ENCODE measurements at regions not wholly inside any gene's neighbourhood (a gene's known extent, or its start where the extent isn't known, plus 50 kb on each side); places are given as distances from the start of the nearest gene placed in this dataset.

- no peak for DNase-seq
Observed at GRCh38 chr9:94159069-94159939, 75.0 kb downstream of the PTPDC1 start.

GRCh38 chr9:94160594-94161501 lies 76.6 kb downstream of the PTPDC1 start:
- DNase-seq, result no peak

DNA sequence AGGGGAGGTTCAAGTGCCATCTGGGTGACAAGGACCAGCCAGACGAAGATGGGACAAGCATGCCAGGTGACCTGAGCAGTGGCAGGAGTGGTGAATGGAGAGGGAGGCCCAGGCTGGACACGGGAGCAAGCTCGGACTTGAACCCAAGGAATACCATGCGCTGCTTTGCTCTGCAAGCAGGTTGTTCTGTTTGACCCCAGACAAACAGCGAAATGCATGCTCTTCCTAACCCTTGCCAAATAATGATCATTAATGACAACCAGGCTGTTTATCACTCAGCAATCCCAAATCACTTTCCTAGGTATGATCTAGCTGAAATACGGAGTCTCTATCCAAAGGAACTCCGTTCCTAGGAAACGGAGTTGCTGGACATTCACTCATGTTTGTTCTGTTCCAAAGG lies 77.4 kb downstream of the PTPDC1 start:
- DNase-seq, result no peak

- DNase-seq, result no peak
Observed at GRCh38 chr9:94164806-94165549, 80.7 kb downstream of the PTPDC1 start.

DNA sequence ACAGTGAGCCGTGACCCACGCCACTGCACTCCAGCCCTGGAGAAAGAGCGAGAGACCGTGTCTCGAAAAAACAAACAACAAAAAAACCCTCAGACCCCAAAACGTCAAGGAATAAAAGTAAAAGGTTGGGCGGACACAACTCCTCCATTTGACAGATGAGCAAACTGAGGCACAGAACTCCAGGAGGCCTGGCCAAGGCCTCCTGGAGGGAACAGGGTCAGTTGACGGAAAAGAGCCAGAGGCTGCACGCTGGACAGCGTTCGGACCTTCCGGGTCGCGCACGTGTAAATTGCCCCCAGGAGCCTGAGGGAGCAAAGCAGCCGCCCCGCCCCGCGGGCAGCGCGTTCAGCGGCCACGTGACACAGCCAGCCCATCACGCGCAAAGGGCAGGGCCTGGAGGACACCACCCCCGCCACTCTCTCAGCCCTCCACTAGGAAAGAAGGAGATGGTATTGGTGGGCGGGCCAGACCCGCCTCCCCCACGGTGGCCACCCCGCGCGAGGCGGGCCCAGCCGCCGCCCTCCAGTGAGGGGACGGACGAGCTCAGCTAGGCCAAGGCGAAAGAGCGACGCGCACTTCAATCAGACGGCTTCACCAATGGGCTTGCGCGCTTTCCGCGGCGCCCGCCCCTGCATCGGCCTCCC lies 81.5 kb downstream of the PTPDC1 start:
- peak; percentile 96 for DNase-seq

GRCh38 chr9:94166236-94166975 lies 82.1 kb downstream of the PTPDC1 start:
- peak; percentile 99 for DNase-seq

DNA sequence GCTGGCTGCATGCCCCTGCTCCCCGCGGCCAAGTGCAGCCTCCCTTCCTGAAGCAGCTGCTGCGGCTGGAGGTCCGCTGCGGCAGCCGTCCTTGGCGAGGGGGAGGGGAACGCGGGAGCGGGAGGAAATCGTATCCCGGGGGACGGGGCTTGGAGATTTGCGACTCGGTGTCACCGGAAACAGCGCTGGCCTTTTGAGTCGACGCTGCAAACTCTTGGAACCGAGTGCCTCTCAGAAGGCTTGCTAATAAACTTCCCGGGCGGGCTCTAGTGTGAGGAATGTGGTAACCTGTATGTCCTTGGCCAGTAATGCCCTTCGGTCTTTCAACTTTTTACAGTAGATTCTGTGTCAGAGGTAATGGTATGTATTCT lies 82.7 kb downstream of the PTPDC1 start:
- DNase-seq, result no peak

DNA sequence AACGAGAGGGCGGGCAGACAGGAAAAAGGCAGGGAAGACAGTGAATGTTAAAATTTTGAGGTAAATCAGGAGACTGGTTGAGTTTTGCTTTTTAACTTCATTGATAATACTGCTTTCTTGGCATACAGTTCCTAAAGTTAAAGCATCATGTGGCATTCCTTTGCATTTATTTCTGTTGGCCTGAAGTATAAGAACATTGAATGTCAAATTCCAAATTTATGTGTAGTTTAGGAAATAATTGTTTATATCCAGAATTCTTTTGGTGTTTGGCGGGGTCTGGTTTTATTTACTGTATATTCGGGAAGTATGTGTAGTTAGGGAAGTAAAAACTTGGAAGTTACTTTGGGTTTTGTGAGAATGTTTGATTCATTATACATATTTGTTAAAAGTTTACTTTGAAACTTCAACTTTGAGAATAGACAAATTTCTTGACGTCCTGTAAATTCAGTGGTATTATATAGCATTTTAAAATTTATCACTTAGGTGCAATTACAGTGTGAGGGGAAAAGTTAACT lies 83.2 kb downstream of the PTPDC1 start:
- DNase-seq, result no peak

DNA sequence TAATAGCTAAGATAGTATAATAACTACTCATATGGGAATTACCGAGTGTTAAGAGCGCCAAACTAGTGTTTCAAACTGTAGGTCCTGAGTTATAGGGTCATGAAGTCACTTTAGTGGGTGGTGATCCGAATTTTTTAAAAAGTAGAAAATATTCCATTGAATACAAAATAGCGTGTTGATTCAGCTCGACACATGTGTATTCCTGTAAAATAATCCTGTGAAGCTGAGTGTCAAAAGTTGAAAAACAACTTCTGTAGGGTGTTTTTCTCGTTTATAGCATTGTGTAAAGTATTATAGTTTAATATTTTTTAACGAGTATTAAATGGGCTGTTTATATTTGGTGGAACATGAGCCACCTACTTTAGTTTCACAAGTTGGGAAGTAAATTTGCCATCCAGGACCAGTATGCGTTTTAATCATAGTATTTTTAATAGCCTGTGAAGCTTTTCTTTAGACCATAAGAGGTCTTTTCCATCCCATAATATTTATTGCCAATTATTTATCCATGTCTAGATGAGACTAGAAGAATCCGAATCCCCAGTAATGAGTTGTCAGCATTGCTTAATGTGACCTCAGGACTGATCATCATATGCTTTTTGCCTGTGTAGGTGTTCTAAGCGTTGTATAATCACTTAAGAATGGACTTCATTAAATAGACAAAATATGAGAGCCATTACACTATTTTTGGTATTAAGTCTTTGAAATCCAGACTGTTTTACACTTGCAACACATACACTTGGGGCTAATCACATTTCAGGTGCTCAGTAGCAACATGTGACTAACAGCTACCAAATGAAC lies 84.1 kb downstream of the PTPDC1 start:
- no peak for DNase-seq

DNA sequence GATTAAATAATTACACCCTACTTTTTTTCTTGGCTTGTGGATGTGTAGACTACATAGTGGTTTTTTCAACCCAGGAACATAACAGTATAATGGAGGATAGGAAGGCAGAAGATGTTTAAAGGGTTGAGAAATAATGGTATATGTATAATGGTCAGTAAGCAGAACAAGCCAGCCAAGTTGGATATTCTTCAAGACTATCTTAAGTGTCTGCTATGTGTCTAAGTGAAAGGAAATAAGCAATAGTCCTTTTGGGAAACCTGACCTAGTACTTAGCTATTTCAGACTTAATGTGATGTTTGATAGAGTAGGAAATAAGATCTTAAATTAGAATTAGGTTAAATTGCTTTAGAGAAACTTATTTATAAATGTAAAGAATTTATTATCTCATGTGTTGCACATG lies 85.7 kb downstream of the PTPDC1 start:
- no peak for DNase-seq

- DNase-seq, result no peak
Observed at GRCh38 chr9:94173632-94174031, 85.5 kb upstream of the ZNF169 start.

DNA sequence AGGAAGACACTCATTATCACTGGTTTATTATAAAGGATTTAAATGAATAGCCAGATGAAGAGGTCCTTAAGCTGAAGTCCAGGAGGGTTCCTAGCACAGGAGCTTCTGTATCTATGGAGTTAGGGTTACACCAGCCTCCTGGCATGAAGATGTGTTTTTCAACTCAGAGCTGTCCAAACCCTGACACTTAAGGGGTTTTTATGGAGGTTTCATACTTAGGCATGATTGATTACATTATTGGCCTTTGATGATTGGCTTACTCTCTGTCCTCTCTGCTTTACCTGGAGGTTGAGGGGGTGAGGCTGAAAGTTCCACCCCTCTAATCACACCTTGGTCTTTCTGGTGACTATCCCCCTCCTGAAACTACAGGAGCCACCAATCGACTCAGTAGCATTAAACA lies 84.9 kb upstream of the ZNF169 start:
- DNase-seq, result no peak

- no peak for DNase-seq
Observed at GRCh38 chr9:94175669-94176068, 83.4 kb upstream of the ZNF169 start.

GRCh38 chr9:94176608-94177007 lies 82.5 kb upstream of the ZNF169 start:
- no peak for DNase-seq

- no peak for DNase-seq
Observed at GRCh38 chr9:94178927-94179326, 80.2 kb upstream of the ZNF169 start.

GRCh38 chr9:94181408-94182181 lies 77.5 kb upstream of the ZNF169 start:
- DNase-seq, result no peak

- no peak for DNase-seq
Observed at GRCh38 chr9:94182532-94182931, 76.6 kb upstream of the ZNF169 start.

- no peak for DNase-seq
Observed at GRCh38 chr9:94183240-94183999, 75.7 kb upstream of the ZNF169 start.

DNA sequence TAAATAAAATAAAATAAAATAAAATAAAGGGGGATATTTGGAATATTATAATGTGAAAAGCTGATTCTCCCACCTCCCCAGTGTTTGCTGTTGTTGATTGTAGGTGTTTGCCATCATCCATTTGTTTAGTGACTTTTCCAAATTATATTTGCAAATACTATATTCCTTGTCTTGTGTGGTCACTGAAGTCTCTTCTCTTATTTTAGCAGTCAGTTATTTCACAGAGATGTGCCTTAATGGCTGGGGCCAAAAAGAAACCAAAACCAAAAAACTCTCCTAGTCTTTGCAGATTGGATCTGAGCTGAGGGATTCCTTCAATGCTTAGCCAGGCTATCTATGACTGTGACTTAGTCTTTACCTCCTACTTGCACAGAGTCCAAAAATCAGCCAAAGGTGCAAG lies 70.9 kb upstream of the ZNF169 start:
- DNase-seq, result no peak

Data from NCI-H1048 (cell line).